HG02970 (cell line): ENCODE measurements at regions not wholly inside any gene's neighbourhood (a gene's known extent, or its start where the extent isn't known, plus 50 kb on each side); places are given as distances from the start of the nearest gene placed in this dataset.
"Not testable (repeated sequence)": the region's sequence is repeated elsewhere in the genome, so short reads cannot be mapped to it uniquely, and the experiment has no call there.

Source experiments
- ATAC-seq: cut with Tn5 transposase; IDR thresholded peaks from one replicate; pipeline ENCODE4 v1.9.1; 2021; ENCODE audit warnings: mild to moderate bottlenecking, moderate library complexity, moderate number of reproducible peaks; ENCODE audit not compliant: unreplicated experiment, low FRiP score

DNA sequence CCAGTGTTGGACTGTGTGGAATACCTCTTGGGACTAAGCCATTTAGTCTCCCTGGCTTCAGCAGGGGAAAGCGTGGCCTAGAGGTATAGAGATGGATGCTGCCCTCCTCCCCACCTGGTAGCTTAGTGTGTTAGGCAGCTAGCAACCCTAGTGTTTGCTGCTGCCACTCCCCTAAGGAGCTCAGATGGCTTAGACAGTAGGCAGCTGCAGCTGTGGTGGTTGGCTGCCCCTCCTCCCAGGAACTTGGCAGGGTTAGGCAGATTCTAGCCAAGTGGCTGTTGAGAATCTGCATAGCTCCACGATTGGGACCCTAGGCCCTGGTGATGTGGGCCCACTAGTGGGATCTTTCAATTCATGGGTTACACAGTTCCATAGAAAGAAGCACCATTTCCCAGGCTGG is 550.4 kb upstream of the CHAC2 start:
- no peak for ATAC-seq

- ATAC-seq = no peak
Observed at GRCh38 chr2:53216805-53217204, 550.8 kb upstream of the CHAC2 start.

GRCh38 chr2:53212576-53212975 is 555.0 kb upstream of the CHAC2 start:
- no peak for ATAC-seq

DNA sequence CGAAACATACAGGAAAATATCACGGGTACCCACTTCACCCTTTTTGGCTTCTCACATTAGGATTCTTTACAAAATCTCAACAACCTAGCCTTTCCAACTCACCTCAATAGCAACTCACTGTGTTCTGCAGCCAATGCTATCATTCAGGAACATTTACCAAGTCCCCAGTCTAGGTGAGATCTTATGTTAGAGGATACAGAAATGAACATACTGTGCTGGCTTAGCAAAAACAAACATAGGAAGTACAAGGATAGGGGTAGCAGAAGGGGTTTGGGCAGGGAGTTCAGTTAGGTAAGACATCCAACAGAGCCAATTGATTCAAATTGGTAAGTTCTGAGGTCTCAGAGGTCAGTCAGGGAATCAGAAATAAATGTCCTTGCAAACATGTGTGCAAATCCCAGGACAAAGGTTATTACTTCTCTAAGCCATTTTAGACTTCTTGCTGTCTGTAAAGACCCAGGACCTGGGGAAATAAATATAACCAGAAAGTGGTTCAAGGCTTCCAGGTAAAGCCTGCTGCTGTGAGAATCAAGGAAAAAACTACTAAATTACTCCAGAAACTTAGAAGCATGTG is 556.3 kb upstream of the CHAC2 start:
- no peak for ATAC-seq

GRCh38 chr2:53210538-53210937 is 557.1 kb upstream of the CHAC2 start:
- ATAC-seq = no peak

GRCh38 chr2:53209679-53210458 is 557.7 kb upstream of the CHAC2 start:
- no peak for ATAC-seq

- ATAC-seq = no peak
Observed at GRCh38 chr2:53208815-53209214, 558.8 kb upstream of the CHAC2 start.

DNA sequence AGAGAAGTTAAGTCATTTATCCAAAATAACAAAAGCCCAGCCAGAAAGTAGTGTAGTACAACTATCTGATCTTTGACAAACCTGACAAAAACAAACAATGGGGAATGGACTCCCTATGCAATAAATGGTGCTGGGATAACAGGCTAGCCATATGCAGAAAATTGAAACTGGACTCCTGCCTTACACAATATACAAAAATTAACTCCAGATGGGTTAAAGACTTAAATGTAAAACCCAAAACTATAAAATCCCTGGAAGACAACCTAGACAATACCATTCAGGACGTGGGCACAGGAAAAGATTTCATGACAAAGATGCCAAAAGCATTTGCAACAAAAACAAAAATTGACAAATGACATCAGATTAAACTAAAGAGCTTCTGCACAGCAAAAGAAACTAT is 561.4 kb upstream of the CHAC2 start:
- not testable (repeated sequence) for ATAC-seq

- ATAC-seq = no peak
Observed at GRCh38 chr2:53202063-53202462, 565.5 kb upstream of the CHAC2 start.

GRCh38 chr2:53200072-53200471 is 567.5 kb upstream of the CHAC2 start:
- ATAC-seq = no peak

- ATAC-seq = no peak
Observed at GRCh38 chr2:53188851-53189510, 578.6 kb upstream of the CHAC2 start.

GRCh38 chr2:53183581-53183980 is 584.0 kb upstream of the CHAC2 start:
- ATAC-seq = no peak

GRCh38 chr2:53182601-53183000 is 585.0 kb upstream of the CHAC2 start:
- no peak for ATAC-seq

DNA sequence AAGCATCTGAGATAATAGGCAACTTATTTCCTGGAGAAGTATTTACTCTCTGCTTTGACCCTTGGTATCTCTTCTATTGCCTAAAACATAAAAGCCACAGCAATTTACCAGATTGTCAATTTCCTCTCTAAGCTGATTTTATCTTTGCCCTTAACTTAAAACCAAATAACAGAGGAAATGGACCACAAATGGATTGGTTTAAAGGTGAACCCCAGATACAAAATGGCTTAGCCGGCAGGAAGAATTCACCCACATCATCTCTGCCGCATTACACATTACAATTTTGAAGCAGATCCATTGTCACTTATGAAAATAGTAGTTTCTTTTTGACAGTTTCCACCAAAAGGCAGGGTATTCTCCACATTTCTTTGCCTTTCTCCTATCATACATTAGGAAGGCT is 585.8 kb upstream of the CHAC2 start:
- no peak for ATAC-seq

- ATAC-seq = no peak
Observed at GRCh38 chr2:53177327-53177726, 590.3 kb upstream of the CHAC2 start.

DNA sequence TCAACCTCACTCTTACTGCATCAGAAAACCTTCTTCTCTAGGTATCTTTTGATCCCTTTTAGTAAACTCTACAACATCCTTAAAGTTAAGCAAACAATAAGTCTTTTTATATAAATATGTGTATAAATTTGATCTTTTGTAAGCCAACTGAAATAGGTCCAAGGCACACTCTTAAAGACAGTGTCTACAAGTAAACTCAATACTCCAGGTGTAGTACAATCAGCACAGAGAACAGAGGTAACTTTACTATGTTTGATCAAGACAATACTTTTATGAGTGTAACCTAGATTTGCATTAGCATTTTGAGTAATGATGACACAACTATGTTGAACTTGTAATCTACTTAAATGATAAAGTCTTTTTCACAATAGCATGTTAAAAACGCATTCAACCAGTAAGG is 593.1 kb upstream of the CHAC2 start:
- no peak for ATAC-seq

DNA sequence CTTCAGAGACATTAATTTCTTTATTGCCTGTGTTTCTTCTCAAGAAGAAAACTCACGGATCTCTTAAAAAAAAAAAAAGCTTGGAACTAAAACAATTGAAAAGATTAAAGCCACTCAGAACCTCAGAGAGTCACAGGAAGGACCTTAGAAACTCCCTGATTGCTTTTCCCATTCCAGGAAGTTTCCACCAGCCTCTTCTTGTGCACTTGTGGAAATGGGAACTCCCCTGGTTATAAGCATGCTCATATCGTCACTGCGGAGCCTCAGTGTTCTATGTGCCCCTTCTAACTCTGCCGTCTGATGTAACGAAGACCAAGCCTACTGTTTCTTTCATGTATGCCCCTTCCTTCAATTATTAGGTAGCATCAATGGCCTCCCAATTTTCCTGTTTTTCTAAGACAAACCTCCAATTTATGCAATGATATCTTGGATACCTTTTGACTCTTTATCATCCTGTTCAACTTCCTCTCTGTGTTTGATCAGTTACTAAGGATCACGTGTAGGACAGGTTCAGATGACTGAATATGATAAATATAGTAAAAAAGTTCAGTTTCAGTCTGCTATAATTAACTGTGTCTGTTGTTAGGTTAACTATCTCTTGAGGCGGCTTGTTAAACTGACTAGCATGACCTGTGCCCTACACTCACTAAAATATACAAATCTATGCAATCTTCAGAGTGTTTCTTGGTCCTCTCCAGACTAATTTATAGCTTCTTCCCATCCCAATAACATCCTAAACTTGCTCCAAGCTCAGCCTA is 593.7 kb upstream of the CHAC2 start:
- no peak for ATAC-seq

DNA sequence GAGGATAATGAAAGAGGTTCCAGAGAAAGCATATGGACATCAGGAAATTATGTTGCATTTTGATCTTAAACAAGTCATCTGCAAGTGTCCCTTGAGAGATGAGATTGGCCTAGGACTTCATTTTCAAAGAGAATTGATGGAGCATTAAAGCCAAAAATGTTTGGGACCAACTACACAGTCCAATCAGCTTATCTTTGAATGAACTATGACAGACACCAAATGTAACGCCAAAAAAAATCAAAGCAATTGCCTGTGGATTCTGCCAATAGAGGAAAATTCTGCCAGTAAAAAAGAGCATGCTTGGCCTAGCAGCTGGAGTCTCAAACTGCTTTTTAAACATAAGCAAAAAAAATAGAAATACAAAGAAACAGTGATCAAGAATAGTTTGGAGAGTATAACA is 594.5 kb upstream of the CHAC2 start:
- ATAC-seq = no peak

- ATAC-seq = no peak
Observed at GRCh38 chr2:53170466-53170865, 597.1 kb upstream of the CHAC2 start.

GRCh38 chr2:53167227-53167626 is 600.4 kb upstream of the CHAC2 start:
- ATAC-seq = no peak

- no peak for ATAC-seq
Observed at GRCh38 chr2:53150146-53150545, 617.5 kb upstream of the CHAC2 start.
